ENCODE measurements at regions not wholly inside any gene's neighbourhood (a gene's known extent, or its start where the extent isn't known, plus 50 kb on each side); places are given as distances from the start of the nearest gene placed in this dataset.

DNA sequence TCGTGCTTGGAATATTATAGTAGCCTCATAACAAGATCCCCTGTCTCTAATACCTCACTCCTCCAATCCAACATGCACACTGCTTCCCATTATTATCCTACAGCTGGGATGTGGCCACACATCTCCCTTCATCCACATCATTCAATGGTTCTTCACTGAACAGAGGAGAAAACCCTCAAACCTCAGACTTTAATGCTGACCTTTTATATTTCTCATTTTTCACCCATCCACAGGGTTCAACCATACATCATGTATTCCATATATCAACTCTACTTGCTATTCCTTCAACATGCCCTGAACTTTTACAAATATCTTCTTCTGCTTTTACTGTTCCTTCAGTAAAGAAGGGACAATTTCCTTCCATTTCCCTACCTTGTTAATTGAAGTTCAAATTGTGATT lies 396.8 kb downstream of the TLE4 start:
- H3K4me1 Mint-ChIP-seq (ENCODE audit: low read depth, unreplicated experiment), result no peaks in the 10 kb centered on the region
- H3K4me3 Mint-ChIP-seq (ENCODE audit: low read depth, unreplicated experiment), result no peak overlapping the region
- TF ChIP-seq, protein P1, sequence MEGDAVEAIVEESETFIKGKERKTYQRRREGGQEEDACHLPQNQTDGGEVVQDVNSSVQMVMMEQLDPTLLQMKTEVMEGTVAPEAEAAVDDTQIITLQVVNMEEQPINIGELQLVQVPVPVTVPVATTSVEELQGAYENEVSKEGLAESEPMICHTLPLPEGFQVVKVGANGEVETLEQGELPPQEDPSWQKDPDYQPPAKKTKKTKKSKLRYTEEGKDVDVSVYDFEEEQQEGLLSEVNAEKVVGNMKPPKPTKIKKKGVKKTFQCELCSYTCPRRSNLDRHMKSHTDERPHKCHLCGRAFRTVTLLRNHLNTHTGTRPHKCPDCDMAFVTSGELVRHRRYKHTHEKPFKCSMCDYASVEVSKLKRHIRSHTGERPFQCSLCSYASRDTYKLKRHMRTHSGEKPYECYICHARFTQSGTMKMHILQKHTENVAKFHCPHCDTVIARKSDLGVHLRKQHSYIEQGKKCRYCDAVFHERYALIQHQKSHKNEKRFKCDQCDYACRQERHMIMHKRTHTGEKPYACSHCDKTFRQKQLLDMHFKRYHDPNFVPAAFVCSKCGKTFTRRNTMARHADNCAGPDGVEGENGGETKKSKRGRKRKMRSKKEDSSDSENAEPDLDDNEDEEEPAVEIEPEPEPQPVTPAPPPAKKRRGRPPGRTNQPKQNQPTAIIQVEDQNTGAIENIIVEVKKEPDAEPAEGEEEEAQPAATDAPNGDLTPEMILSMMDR (IDR thresholded peaks at IDR 0.05; ENCODE audit: unreplicated experiment), result no peak
- intact Hi-C loops (cut with micrococcal nuclease; ENCODE audit: unreplicated experiment), result no loop called here
- H3K27me3 Mint-ChIP-seq (ENCODE audit: unreplicated experiment), result peaks cover 37% of the 10 kb centered on the region
- CTCF ChIA-PET, result no interaction called here
- peaks cover 23% of the 10 kb centered on the region for H3K9me3 Mint-ChIP-seq (ENCODE audit: low read depth, unreplicated experiment)
- no TSS peak for BruUV-seq (replicated peaks)
- no peak overlapping the region for H3K27ac Mint-ChIP-seq (ENCODE audit: unreplicated experiment)
- DNase-seq, result no peak
- no peaks in the 10 kb centered on the region for H3K36me3 Mint-ChIP-seq (ENCODE audit: insufficient read depth, unreplicated experiment)

DNA sequence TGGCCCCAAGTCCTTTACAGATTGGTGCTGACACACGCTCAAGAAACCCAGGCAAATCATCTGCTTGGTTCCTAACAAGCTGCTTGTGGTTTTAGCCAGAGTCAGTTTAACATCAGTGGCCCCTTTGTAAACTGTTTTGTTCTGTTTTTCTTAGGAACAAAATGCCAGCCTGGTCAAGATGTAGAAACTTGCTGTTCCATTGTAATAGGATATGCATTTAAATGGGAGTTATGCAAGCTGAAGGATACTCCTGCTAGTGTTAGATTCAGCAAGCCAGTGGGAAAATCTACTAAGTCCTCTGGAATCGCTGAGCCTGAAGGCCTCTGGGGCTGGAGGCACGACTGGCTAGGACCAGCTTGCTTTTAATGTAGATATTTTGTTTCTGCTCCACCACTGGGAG lies 391.1 kb downstream of the TLE4 start:
- intact Hi-C loops (cut with micrococcal nuclease; ENCODE audit: unreplicated experiment), result no loop called here
- no TSS peak for BruUV-seq (replicated peaks)
- TF ChIP-seq, protein P1 (IDR thresholded peaks at IDR 0.05; ENCODE audit: unreplicated experiment), result no peak
- Mint-ChIP-seq H3K4me1 (ENCODE audit: low read depth, unreplicated experiment) (no peaks in the 10 kb centered on the region), H3K4me3 (ENCODE audit: low read depth, unreplicated experiment) (no peak overlapping the region), H3K9me3 (ENCODE audit: low read depth, unreplicated experiment) (peaks cover 1% of the 10 kb centered on the region), H3K27me3 (ENCODE audit: unreplicated experiment) (peaks cover 7% of the 10 kb centered on the region), H3K36me3 (ENCODE audit: insufficient read depth, unreplicated experiment) (no peaks in the 10 kb centered on the region), H3K27ac (ENCODE audit: unreplicated experiment) (no peak overlapping the region)
- no peak for DNase-seq
- CTCF ChIA-PET, result no interaction called here

DNA sequence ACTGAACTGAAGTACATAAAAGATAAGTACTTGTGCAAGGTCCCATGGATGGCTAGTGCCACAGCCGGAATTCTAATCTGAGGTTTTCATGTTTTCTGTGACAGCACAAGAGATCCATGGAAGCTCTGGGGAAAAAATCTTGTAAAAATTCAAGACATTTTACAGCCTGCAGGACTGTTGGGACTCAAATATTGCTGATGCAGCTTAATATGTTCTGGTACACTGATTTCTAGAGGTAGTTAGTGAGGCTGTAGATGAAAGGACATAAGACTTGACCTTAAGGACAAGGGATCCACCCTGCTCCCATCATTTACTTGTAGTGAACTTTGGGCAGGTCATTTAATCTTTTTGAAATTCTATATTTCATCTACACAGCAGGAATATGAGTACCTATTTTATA lies 390.4 kb downstream of the TLE4 start:
- TF ChIP-seq, protein P1 (IDR thresholded peaks at IDR 0.05; ENCODE audit: unreplicated experiment), result no peak
- CTCF ChIA-PET, result no interaction called here
- DNase-seq, result no peak
- Mint-ChIP-seq H3K27me3 (ENCODE audit: unreplicated experiment) (no peaks in the 10 kb centered on the region), H3K27ac (ENCODE audit: unreplicated experiment) (no peak overlapping the region), H3K36me3 (ENCODE audit: insufficient read depth, unreplicated experiment) (no peaks in the 10 kb centered on the region), H3K4me1 (ENCODE audit: low read depth, unreplicated experiment) (no peaks in the 10 kb centered on the region), H3K9me3 (ENCODE audit: low read depth, unreplicated experiment) (no peaks in the 10 kb centered on the region), H3K4me3 (ENCODE audit: low read depth, unreplicated experiment) (no peak overlapping the region)
- intact Hi-C loops (cut with micrococcal nuclease; ENCODE audit: unreplicated experiment), result no loop called here
- no TSS peak for BruUV-seq (replicated peaks)

DNA sequence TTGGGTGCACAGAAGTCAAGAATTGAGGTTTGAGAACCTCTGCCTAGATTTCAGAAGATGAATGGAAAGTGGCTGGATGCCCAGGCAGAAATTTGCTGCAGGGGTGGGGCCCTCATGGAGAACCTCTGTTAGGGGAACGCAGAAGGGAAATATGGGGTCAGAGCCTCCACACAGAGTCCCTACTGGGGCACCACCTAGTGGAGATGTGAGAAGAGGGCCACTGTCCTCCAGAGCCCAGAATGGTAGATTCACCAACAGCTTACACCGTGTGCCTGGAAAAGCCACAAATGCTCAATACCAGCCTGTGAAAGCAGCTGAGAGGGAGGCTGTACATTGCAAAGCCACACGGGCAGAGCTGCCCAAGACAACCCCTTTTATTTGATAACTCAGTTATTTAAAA lies 383.5 kb downstream of the TLE4 start:
- no peaks in the 10 kb centered on the region for H3K4me1 Mint-ChIP-seq (ENCODE audit: low read depth, unreplicated experiment)
- no peak overlapping the region for H3K27ac Mint-ChIP-seq (ENCODE audit: unreplicated experiment)
- H3K9me3 Mint-ChIP-seq (ENCODE audit: low read depth, unreplicated experiment), result no peaks in the 10 kb centered on the region
- CTCF ChIA-PET, result no interaction called here
- no peaks in the 10 kb centered on the region for H3K27me3 Mint-ChIP-seq (ENCODE audit: unreplicated experiment)
- intact Hi-C loops (cut with micrococcal nuclease; ENCODE audit: unreplicated experiment), result no loop called here
- no peak overlapping the region for H3K4me3 Mint-ChIP-seq (ENCODE audit: low read depth, unreplicated experiment)
- no TSS peak for BruUV-seq (replicated peaks)
- H3K36me3 Mint-ChIP-seq (ENCODE audit: insufficient read depth, unreplicated experiment), result no peaks in the 10 kb centered on the region
- no peak for DNase-seq
- TF ChIP-seq, protein P1 (IDR thresholded peaks at IDR 0.05; ENCODE audit: unreplicated experiment), result no peak

DNA sequence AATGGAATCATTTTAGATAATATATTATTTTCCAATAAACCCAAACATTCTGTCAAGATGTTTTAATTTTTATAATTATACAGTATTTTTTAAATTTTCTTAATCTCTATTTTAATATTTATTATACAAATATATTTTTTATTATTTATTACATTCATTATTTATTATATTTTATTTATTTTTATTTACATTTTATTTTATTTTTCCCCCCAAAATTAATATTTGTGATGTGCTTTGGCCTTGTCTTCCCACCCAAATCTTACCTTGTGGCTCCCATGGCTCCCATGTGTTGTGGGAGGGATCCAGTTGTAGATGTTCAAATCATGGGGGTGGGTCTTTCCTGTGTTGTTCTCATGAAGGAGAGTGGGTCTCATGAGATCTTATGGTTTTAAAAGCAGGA lies 382.1 kb downstream of the TLE4 start:
- Mint-ChIP-seq H3K36me3 (ENCODE audit: insufficient read depth, unreplicated experiment) (no peaks in the 10 kb centered on the region), H3K9me3 (ENCODE audit: low read depth, unreplicated experiment) (peaks cover 2% of the 10 kb centered on the region), H3K4me3 (ENCODE audit: low read depth, unreplicated experiment) (no peak overlapping the region), H3K4me1 (ENCODE audit: low read depth, unreplicated experiment) (no peaks in the 10 kb centered on the region), H3K27ac (ENCODE audit: unreplicated experiment) (no peak overlapping the region), H3K27me3 (ENCODE audit: unreplicated experiment) (no peaks in the 10 kb centered on the region)
- BruUV-seq (replicated peaks), result no TSS peak
- intact Hi-C loops (cut with micrococcal nuclease; ENCODE audit: unreplicated experiment), result no loop called here
- TF ChIP-seq, protein P1 (IDR thresholded peaks at IDR 0.05; ENCODE audit: unreplicated experiment), result no peak
- CTCF ChIA-PET, result no interaction called here
- DNase-seq, result no peak
